HG03196 (cell line): ENCODE measurements at regions not wholly inside any gene's neighbourhood (a gene's known extent, or its start where the extent isn't known, plus 50 kb on each side); places are given as distances from the start of the nearest gene placed in this dataset.

Experiments
- ATAC-seq: cut with Tn5 transposase; IDR thresholded peaks from one replicate; pipeline ENCODE4 v1.9.1; 2021; ENCODE audit not compliant: unreplicated experiment

GRCh38 chr4:11271263-11271662 is 157.4 kb downstream of the HS3ST1 start:
- no peak for ATAC-seq

GRCh38 chr4:11268149-11268548 is 160.5 kb downstream of the HS3ST1 start:
- ATAC-seq, result no peak

GRCh38 chr4:11264841-11265240 is 163.9 kb downstream of the HS3ST1 start:
- ATAC-seq, result no peak

GRCh38 chr4:11264346-11264745 is 164.3 kb downstream of the HS3ST1 start:
- ATAC-seq, result no peak

GRCh38 chr4:11263208-11263607 is 165.5 kb downstream of the HS3ST1 start:
- ATAC-seq, result no peak

GRCh38 chr4:11261066-11261850 is 167.4 kb downstream of the HS3ST1 start:
- ATAC-seq, result no peak

- no peak for ATAC-seq
Observed at GRCh38 chr4:11259837-11260236, 168.9 kb downstream of the HS3ST1 start.

GRCh38 chr4:11252149-11252548 is 176.5 kb downstream of the HS3ST1 start:
- no peak for ATAC-seq

GRCh38 chr4:11250510-11250909 is 178.2 kb downstream of the HS3ST1 start:
- no peak for ATAC-seq

GRCh38 chr4:11232015-11232414 is 196.7 kb downstream of the HS3ST1 start:
- ATAC-seq, result no peak

GRCh38 chr4:11230866-11231265 is 197.8 kb downstream of the HS3ST1 start:
- no peak for ATAC-seq

- no peak for ATAC-seq
Observed at GRCh38 chr4:11228530-11228929, 200.2 kb downstream of the HS3ST1 start.

- no peak for ATAC-seq
Observed at GRCh38 chr4:11223311-11223710, 205.4 kb downstream of the HS3ST1 start.

GRCh38 chr4:11218692-11219091 is 210.0 kb downstream of the HS3ST1 start:
- ATAC-seq, result no peak

- no peak for ATAC-seq
Observed at GRCh38 chr4:11216520-11216919, 212.2 kb downstream of the HS3ST1 start.

GRCh38 chr4:11214281-11214680 is 214.4 kb downstream of the HS3ST1 start:
- ATAC-seq, result no peak

- ATAC-seq, result no peak
Observed at GRCh38 chr4:11209826-11210225, 218.9 kb downstream of the HS3ST1 start.

- no peak for ATAC-seq
Observed at GRCh38 chr4:11201256-11201655, 227.4 kb downstream of the HS3ST1 start.

GRCh38 chr4:11198516-11199305 is 230.0 kb downstream of the HS3ST1 start:
- ATAC-seq, result no peak

- ATAC-seq, result no peak
Observed at GRCh38 chr4:11197631-11198341, 230.9 kb downstream of the HS3ST1 start.

- no peak for ATAC-seq
Observed at GRCh38 chr4:11196927-11197522, 231.7 kb downstream of the HS3ST1 start.
